ENCODE measurements at regions not wholly inside any gene's neighbourhood (a gene's known extent, or its start where the extent isn't known, plus 50 kb on each side); places are given as distances from the start of the nearest gene placed in this dataset.

DNA sequence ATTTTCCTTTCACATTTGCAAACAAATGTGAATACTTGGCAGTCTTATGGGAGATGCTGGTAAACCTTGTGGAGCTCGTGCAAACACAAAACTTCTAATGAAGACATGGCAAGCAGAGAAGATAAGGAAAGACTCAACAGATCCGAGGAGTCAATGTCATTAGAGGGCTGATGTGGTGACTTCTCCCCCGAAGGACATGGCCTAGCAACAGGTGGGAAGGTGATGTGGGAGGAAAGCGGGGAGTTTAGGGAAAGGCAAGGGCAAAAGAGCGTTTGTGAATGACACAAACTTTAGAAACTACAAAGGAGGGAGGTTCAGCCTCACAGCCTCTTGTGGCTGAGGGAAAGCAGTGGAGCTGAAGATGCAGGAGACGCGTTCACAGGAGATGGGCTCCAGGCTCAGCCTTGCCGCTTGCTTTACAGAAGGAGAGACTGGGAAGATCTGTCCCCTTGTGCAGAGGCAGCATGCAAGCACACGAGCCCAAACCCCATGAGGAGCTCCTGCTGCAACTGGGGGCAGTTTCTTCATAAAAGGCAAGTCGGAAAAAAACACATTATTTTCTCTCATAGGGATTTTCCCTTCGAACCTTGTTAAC is 86.6 kb downstream of the SOWAHC start:
- Histone ChIP-seq H3K4me3 (ENCODE audit: low read length) (no peak overlapping the region), H3K79me2 (ENCODE audit: low read length) (no peaks in the 10 kb centered on the region), H3K9ac (ENCODE audit: low read length) (no peak overlapping the region), H3F3A (ENCODE audit: low read length, unreplicated experiment) (no peaks in the 10 kb centered on the region), H3K27ac (ENCODE audit: low read length) (peak overlapping the region; percentile 95; the same call in 1 of the 2 replicates), H3K27me3 (ENCODE audit: low read length) (no peaks in the 10 kb centered on the region), H3K4me2 (ENCODE audit: low read length) (no peak overlapping the region), H4K20me1 (ENCODE audit: low read length) (no peaks in the 10 kb centered on the region), H3K4me1 (ENCODE audit: insufficient read depth, low read length) (peaks cover 46% of the 10 kb centered on the region), H2AFZ (ENCODE audit: low read length) (no peak overlapping the region), H3K9me3 (ENCODE audit: low read length) (no peaks in the 10 kb centered on the region), H3K36me3 (ENCODE audit: low read depth, low read length) (no peaks in the 10 kb centered on the region), H3K9me2 (replicated peaks; ENCODE audit: low read length) (no peaks in the 10 kb centered on the region)
- no peak for ATAC-seq
- ChIA-PET POLR2A (ENCODE audit: unreplicated experiment) (no interaction called here), CTCF (no interaction called here)
- TF ChIP-seq, protein P1, sequence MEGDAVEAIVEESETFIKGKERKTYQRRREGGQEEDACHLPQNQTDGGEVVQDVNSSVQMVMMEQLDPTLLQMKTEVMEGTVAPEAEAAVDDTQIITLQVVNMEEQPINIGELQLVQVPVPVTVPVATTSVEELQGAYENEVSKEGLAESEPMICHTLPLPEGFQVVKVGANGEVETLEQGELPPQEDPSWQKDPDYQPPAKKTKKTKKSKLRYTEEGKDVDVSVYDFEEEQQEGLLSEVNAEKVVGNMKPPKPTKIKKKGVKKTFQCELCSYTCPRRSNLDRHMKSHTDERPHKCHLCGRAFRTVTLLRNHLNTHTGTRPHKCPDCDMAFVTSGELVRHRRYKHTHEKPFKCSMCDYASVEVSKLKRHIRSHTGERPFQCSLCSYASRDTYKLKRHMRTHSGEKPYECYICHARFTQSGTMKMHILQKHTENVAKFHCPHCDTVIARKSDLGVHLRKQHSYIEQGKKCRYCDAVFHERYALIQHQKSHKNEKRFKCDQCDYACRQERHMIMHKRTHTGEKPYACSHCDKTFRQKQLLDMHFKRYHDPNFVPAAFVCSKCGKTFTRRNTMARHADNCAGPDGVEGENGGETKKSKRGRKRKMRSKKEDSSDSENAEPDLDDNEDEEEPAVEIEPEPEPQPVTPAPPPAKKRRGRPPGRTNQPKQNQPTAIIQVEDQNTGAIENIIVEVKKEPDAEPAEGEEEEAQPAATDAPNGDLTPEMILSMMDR (conservative IDR thresholded peaks at IDR 0.05; ENCODE audit: low read depth, low read length), result no peak
- TF ChIP-seq EZH2phosphoT487 (IDR thresholded peaks at IDR 0.05; ENCODE audit: borderline replicate concordance, low read length), result no peak
- DNase-seq, result no peak
- intact Hi-C loops (cut with micrococcal nuclease), result no loop called here
- no TSS peak for BruUV-seq (replicated peaks)

DNA sequence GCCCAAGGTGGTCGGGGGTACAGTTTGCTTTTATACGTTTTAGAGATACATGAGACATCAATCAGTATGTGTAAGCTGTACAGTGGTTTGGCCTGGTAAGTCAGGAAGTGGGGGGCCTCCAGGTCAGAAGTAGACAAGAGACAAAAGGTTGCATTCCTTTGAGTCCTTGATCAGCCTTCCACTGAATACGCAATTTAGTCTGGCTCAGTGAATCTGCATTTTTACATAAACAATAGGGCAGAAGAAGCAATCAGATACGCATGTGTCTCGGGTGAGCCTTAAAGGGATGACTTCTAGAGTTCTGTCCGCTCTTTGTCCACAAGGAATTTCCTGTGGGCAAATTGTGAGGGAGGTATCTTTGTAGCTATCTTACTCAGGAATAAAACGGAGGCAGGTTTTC is 87.2 kb downstream of the SOWAHC start:
- Histone ChIP-seq H3K27me3 (ENCODE audit: low read length) (no peaks in the 10 kb centered on the region), H3K4me2 (ENCODE audit: low read length) (peak overlapping the region; percentile 78; the same call in 1 of the 2 replicates), H4K20me1 (ENCODE audit: low read length) (no peaks in the 10 kb centered on the region), H3K79me2 (ENCODE audit: low read length) (no peaks in the 10 kb centered on the region), H3K9ac (ENCODE audit: low read length) (peak overlapping the region; percentile 75; the same call in 1 of the 2 replicates), H3K27ac (ENCODE audit: low read length) (peak overlapping the region; percentile 95), H3F3A (ENCODE audit: low read length, unreplicated experiment) (no peaks in the 10 kb centered on the region), H3K9me2 (replicated peaks; ENCODE audit: low read length) (no peaks in the 10 kb centered on the region), H3K4me3 (ENCODE audit: low read length) (no peak overlapping the region), H3K9me3 (ENCODE audit: low read length) (no peaks in the 10 kb centered on the region), H3K4me1 (ENCODE audit: insufficient read depth, low read length) (peaks cover 46% of the 10 kb centered on the region), H2AFZ (ENCODE audit: low read length) (no peak overlapping the region), H3K36me3 (ENCODE audit: low read depth, low read length) (no peaks in the 10 kb centered on the region)
- BruUV-seq (replicated peaks), result no TSS peak
- DNase-seq (no peak), ATAC-seq (no peak)
- POLR2A ChIA-PET (ENCODE audit: unreplicated experiment), result no interaction called here
- TF ChIP-seq EZH2phosphoT487 (IDR thresholded peaks at IDR 0.05; ENCODE audit: borderline replicate concordance, low read length), result no peak
- TF ChIP-seq, protein P1 (conservative IDR thresholded peaks at IDR 0.05; ENCODE audit: low read depth, low read length), result no peak
- no peak for TF ChIP-seq EZH2 (IDR thresholded peaks at IDR 0.05; ENCODE audit: low read length, unreplicated experiment)
- CTCF ChIA-PET, result no interaction called here
- intact Hi-C loops (cut with micrococcal nuclease), result no loop called here

DNA sequence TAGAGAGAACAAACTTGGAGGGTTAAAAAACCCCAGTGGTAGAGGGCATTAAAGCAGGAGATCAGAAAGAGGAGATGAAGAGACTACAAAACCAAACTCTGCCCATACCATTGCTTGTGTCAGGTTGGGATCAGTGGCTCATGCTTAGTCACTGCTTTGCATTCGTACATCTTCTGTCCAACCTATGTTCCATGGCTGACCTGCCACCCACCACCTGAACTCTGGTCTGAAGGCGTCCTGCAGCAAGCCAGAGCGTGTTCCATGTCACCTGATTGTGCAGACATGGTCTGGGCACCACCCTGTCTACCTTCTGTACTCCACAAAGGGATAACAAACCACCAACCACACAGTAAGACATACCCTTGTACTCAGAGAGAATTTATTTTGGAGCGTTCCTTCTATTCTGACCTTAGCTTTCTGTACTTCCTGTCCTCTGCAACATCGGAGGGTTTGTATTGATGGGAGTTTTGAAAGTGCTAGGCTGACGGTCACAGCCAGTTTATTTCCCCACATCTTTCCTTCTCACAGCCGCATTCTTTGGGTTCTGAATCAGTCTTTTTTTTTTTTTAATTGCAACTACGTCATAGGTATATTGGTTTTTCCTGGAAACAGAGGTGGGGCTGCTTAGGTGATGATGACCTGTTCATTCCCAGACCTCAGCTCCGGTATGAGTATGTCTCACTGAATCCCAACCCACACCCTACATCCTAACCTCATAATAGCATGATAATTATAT is 88.3 kb downstream of the SOWAHC start:
- peak overlapping the region; percentile 75 for H3K9ac ChIP-seq (ENCODE audit: low read length)
- POLR2A ChIA-PET (ENCODE audit: unreplicated experiment), result interaction anchor here (0.6 to 1.2 kb wide), 2 partner anchors 89 to 113 kb away, joined by 4 to 13 read pairs; partner anchors contain the start of genes SEPTIN10 and SOWAHC
- H3K36me3 ChIP-seq (ENCODE audit: low read depth, low read length), result no peaks in the 10 kb centered on the region
- H3F3A ChIP-seq (ENCODE audit: low read length, unreplicated experiment), result no peaks in the 10 kb centered on the region
- peak overlapping the region; percentile 23; the same call in 1 of the 2 replicates for H2AFZ ChIP-seq (ENCODE audit: low read length)
- no peaks in the 10 kb centered on the region for H3K27me3 ChIP-seq (ENCODE audit: low read length)
- no peaks in the 10 kb centered on the region for H3K79me2 ChIP-seq (ENCODE audit: low read length)
- intact Hi-C loops (cut with micrococcal nuclease), result no loop called here
- H3K27ac ChIP-seq (ENCODE audit: low read length), result peak overlapping the region; percentile 95
- no TSS peak for BruUV-seq (replicated peaks)
- H4K20me1 ChIP-seq (ENCODE audit: low read length), result no peaks in the 10 kb centered on the region
- DNase-seq (peak; percentile 87), ATAC-seq (peak; percentile 80)
- H3K4me3 ChIP-seq (ENCODE audit: low read length), result peak overlapping the region; percentile 38; the same call in 1 of the 2 replicates
- CTCF ChIA-PET, result no interaction called here
- peak overlapping the region; percentile 78 for H3K4me2 ChIP-seq (ENCODE audit: low read length)
- H3K9me2 ChIP-seq (replicated peaks; ENCODE audit: low read length), result no peaks in the 10 kb centered on the region
- TF ChIP-seq, protein P1 (conservative IDR thresholded peaks at IDR 0.05; ENCODE audit: low read depth, low read length), result no peak
- TF ChIP-seq EZH2phosphoT487 (IDR thresholded peaks at IDR 0.05; ENCODE audit: borderline replicate concordance, low read length) (no peak), EZH2 (IDR thresholded peaks at IDR 0.05; ENCODE audit: low read length, unreplicated experiment) (no peak)
- H3K4me1 ChIP-seq (ENCODE audit: insufficient read depth, low read length), result peaks cover 46% of the 10 kb centered on the region
- no peaks in the 10 kb centered on the region for H3K9me3 ChIP-seq (ENCODE audit: low read length)
